ENCODE measurements at regions not wholly inside any gene's neighbourhood (a gene's known extent, or its start where the extent isn't known, plus 50 kb on each side); places are given as distances from the start of the nearest gene placed in this dataset.

GRCh38 chr14:104373855-104374717 is 205.5 kb upstream of the C14orf180 start:
- no peak for TF ChIP-seq RAD21 (conservative IDR thresholded peaks at IDR 0.05 in 1 of 2, IDR thresholded peaks at IDR 0.05 in 1 of 2)
- TF ChIP-seq TP53 (CRISPR knock-in tag; IDR thresholded peaks at IDR 0.05): no peak
- TF ChIP-seq CTCF (IDR thresholded peaks at IDR 0.05): no peak
- no peak for TF ChIP-seq EP300 (IDR thresholded peaks at IDR 0.05)
- TF ChIP-seq REST (IDR thresholded peaks at IDR 0.05): no peak
- TF ChIP-seq SMC3 (IDR thresholded peaks at IDR 0.05): no peak
- TF ChIP-seq MYC (IDR thresholded peaks at IDR 0.05; ENCODE audit: borderline replicate concordance, low read length): no peak
- TF ChIP-seq CBX8 (IDR thresholded peaks at IDR 0.05): no peak
- no peak for TF ChIP-seq POLR2A (IDR thresholded peaks at IDR 0.05; ENCODE audit: low read length)
- no peak for TF ChIP-seq PHF8 (IDR thresholded peaks at IDR 0.05; ENCODE audit: borderline replicate concordance, low read depth)
- no peak for TF ChIP-seq USF2 (IDR thresholded peaks at IDR 0.05)

Data from A549 (cell line).